IMR-90 (cell line): ENCODE measurements at regions not wholly inside any gene's neighbourhood (a gene's known extent, or its start where the extent isn't known, plus 50 kb on each side); places are given as distances from the start of the nearest gene placed in this dataset.

Experiments used
- ATAC-seq: fragments of 200-7000 bp; cut with Tn5 transposase; 2 replicates; pipeline ENCODE4 v1.9.1; 2020; ENCODE audit warnings: low read depth, mild to moderate bottlenecking, moderate library complexity
- BruUV-seq: library from RNA; stranded (reverse); fragments of 400-500 nt; replicated peaks from 2 replicates; lab custom pipeline; 2021; lab: Mats Ljungman, UMichigan
- CTCF ChIA-PET: fragments of 300-600 bp; formaldehyde crosslinking; extraction: SDS; loops from one replicate; lab custom pipeline; 2021; ENCODE audit warnings: antibody characterized with exemption; lab: Yijun Ruan, JAX
- POLR2A ChIA-PET: fragments of 300-600 bp; sonication (Branson Sonifier 250); formaldehyde crosslinking; loops from one replicate; lab custom pipeline; 2022; ENCODE audit warnings: antibody characterized with exemption; ENCODE audit not compliant: unreplicated experiment; lab: Charles Lee
- DNase-seq: peaks from one replicate; pipeline ENCODE4 v3.0.0; 2013
- H2AFZ ChIP-seq: replicated peaks from 2 replicates; pipeline ENCODE3; 2013; ENCODE audit warnings: low read length, mild to moderate bottlenecking; ENCODE audit not compliant: poor library complexity
- H2AK5ac ChIP-seq: 2 replicates; pipeline ENCODE4 v1.6.1; 2013; ENCODE audit warnings: low read depth, low read length, inconsistent platforms
- H2AK9ac ChIP-seq: replicated peaks from 2 replicates; pipeline ENCODE3; 2013; ENCODE audit warnings: mild to moderate bottlenecking, low read depth, low read length, moderate library complexity; ENCODE audit not compliant: poor library complexity
- H2BK120ac ChIP-seq: 2 replicates; pipeline ENCODE4 v1.6.1; 2013; ENCODE audit warnings: low read depth, low read length, inconsistent platforms
- H2BK15ac ChIP-seq: 3 replicates; pipeline ENCODE4 v1.6.1; 2013; ENCODE audit warnings: low read depth, low read length, inconsistent platforms
- H2BK20ac ChIP-seq: 2 replicates; pipeline ENCODE4 v1.6.1; 2013; ENCODE audit warnings: low read depth, mild to moderate bottlenecking, inconsistent platforms, low read length, moderate library complexity
- H2BK5ac ChIP-seq: 2 replicates; pipeline ENCODE4 v1.6.1; 2013; ENCODE audit warnings: mild to moderate bottlenecking, low read depth, low read length, inconsistent platforms; ENCODE audit not compliant: poor library complexity, severe bottlenecking
- H3K14ac ChIP-seq: replicated peaks from 2 replicates; pipeline ENCODE4 v1.6.1; 2013; ENCODE audit warnings: low read depth, low read length, inconsistent platforms
- H3K18ac ChIP-seq: 2 replicates; pipeline ENCODE4 v1.6.1; 2013; ENCODE audit warnings: low read depth, low read length, control low read depth
- H3K23ac ChIP-seq: 2 replicates; pipeline ENCODE4 v1.6.1; 2013; ENCODE audit warnings: low read depth, low read length, inconsistent platforms
- H3K27ac ChIP-seq: 2 replicates; pipeline ENCODE4 v1.5.1; 2013; ENCODE audit warnings: mild to moderate bottlenecking, control low read depth, low read length; ENCODE audit not compliant: insufficient read depth
- H3K27me3 ChIP-seq: 2 replicates; pipeline ENCODE4 v1.6.1; 2013; ENCODE audit warnings: low read length; ENCODE audit not compliant: control insufficient read depth, insufficient read depth
- H3K36me3 ChIP-seq: 2 replicates; pipeline ENCODE4 v1.6.1; 2013; ENCODE audit warnings: low read length, mixed read lengths; ENCODE audit not compliant: control insufficient read depth, insufficient read depth
- H3K4ac ChIP-seq: 2 replicates; pipeline ENCODE4 v1.6.1; 2013; ENCODE audit warnings: low read depth, low read length, inconsistent platforms
- H3K4me1 ChIP-seq: 2 replicates; pipeline ENCODE4 v1.6.1; 2013; ENCODE audit warnings: low read length, mixed read lengths; ENCODE audit not compliant: control insufficient read depth, insufficient read depth
- H3K4me2 ChIP-seq: 2 replicates; pipeline ENCODE4 v1.6.1; 2013; ENCODE audit warnings: low read depth, mild to moderate bottlenecking, control low read depth, low read length, moderate library complexity
- H3K4me3 ChIP-seq: 2 replicates; pipeline ENCODE4 v1.5.1; 2013; ENCODE audit warnings: low read depth, mild to moderate bottlenecking, control low read depth, low read length, moderate library complexity; ENCODE audit not compliant: insufficient read depth
- H3K56ac ChIP-seq: 2 replicates; pipeline ENCODE4 v1.6.1; 2013; ENCODE audit warnings: low read length, inconsistent platforms; ENCODE audit not compliant: insufficient read depth; ENCODE audit errors: extremely low read depth
- H3K79me1 ChIP-seq, 2 experiments: 2 replicates each; pipeline ENCODE4 v1.6.1; 2013; ENCODE audit warnings: low read length in 2 of 2, inconsistent platforms in 1 of 2, low read depth in 1 of 2
- H3K9ac ChIP-seq: 2 replicates; pipeline ENCODE4 v1.6.1; 2013; ENCODE audit warnings: low read depth, low read length, control low read depth
- H3K9me1 ChIP-seq: 2 replicates; pipeline ENCODE4 v1.6.1; 2013; ENCODE audit warnings: low read length, inconsistent platforms; ENCODE audit not compliant: insufficient read depth
- H3K9me3 ChIP-seq: 2 replicates; pipeline ENCODE4 v1.6.1; 2013; ENCODE audit warnings: low read length; ENCODE audit not compliant: control insufficient read depth, insufficient read depth
- H4K20me1 ChIP-seq: 2 replicates; pipeline ENCODE4 v1.6.1; 2013; ENCODE audit warnings: low read length, inconsistent platforms; ENCODE audit not compliant: insufficient read depth
- H4K5ac ChIP-seq: 2 replicates; pipeline ENCODE4 v1.6.1; 2013; ENCODE audit warnings: mild to moderate bottlenecking, low read depth, low read length, control low read depth
- H4K8ac ChIP-seq, 2 experiments: 2 replicates each; pipeline ENCODE4 v1.6.1; 2013; ENCODE audit warnings: low read depth in 2 of 2, low read length in 2 of 2, control low read depth in 1 of 2, inconsistent platforms in 1 of 2
- H4K91ac ChIP-seq: 2 replicates; pipeline ENCODE4 v1.6.1; 2013; ENCODE audit warnings: low read depth, low read length, inconsistent platforms; ENCODE audit not compliant: insufficient read depth
- CHD1 ChIP-seq: IDR thresholded peaks from 2 replicates; pipeline ENCODE4 v1.6.1; 2012; ENCODE audit warnings: low read depth, low read length, improper control_type of control experiment
- ELK1 ChIP-seq: fragments of 150-350 bp; IDR thresholded peaks from 2 replicates; pipeline ENCODE4 v1.6.1; 2016; ENCODE audit warnings: low read depth, mild to moderate bottlenecking, low read length, moderate library complexity, borderline replicate concordance
- FOS ChIP-seq: fragments of 150-350 bp; IDR thresholded peaks from 2 replicates; pipeline ENCODE4 v1.6.1; 2016; ENCODE audit warnings: low read depth, low read length
- MAFK ChIP-seq: IDR thresholded peaks from 2 replicates; pipeline ENCODE4 v1.6.1; 2012; ENCODE audit warnings: low read depth, low read length, improper control_type of control experiment
- POLR2A ChIP-seq: IDR thresholded peaks from 2 replicates; pipeline ENCODE4 v1.6.1; 2012; ENCODE audit warnings: mild to moderate bottlenecking, low read depth, low read length
- dilution Hi-C: fragments of 300-500 bp; cut with HindIII; formaldehyde crosslinking; loops from one replicate; pipeline ENCODE4 v1.14.3; 2018; ENCODE audit warnings: low sequenced_read_pairs; ENCODE audit not compliant: unreplicated experiment
- in situ Hi-C: fragments of 300-500 bp; cut with MboI; formaldehyde crosslinking; loops from 3 replicates; pipeline ENCODE4 v1.14.3; 2019; ENCODE audit warnings: low sequenced_read_pairs, inconsistent platforms, mixed read lengths
- intact Hi-C: fragments of 100-400 bp; cut with micrococcal nuclease; formaldehyde crosslinking; loops from 2 replicates; pipeline ENCODE4 v1.10.0; 2022

GRCh38 chr16:64312292-64312691 lies 809.6 kb downstream of the CDH11 start:
- no peaks in the 10 kb centered on the region for H3K36me3 ChIP-seq
- no peak overlapping the region for H2BK5ac ChIP-seq
- no peak overlapping the region for H3K23ac ChIP-seq
- H4K5ac ChIP-seq, result no peak overlapping the region
- in situ Hi-C loops (no loop called here), intact Hi-C loops (no loop called here), dilution Hi-C loops (no loop called here)
- no peaks in the 10 kb centered on the region for H4K20me1 ChIP-seq
- no peak overlapping the region for H3K4ac ChIP-seq
- H3K4me3 ChIP-seq, result no peak overlapping the region
- H4K8ac ChIP-seq, result no peak overlapping the region
- no peak overlapping the region for H2AFZ ChIP-seq
- H4K91ac ChIP-seq, result no peak overlapping the region
- no peak overlapping the region for H3K4me2 ChIP-seq
- H2BK20ac ChIP-seq, result no peak overlapping the region
- no peak overlapping the region for H3K18ac ChIP-seq
- no peaks in the 10 kb centered on the region for H3K79me1 ChIP-seq
- H3K9me1 ChIP-seq, result no peaks in the 10 kb centered on the region
- H2AK9ac ChIP-seq, result no peak overlapping the region
- POLR2A ChIA-PET, result no interaction called here
- no peaks in the 10 kb centered on the region for H3K4me1 ChIP-seq
- no peak overlapping the region for H2BK15ac ChIP-seq
- peaks cover 2% of the 10 kb centered on the region for H3K27me3 ChIP-seq
- no peaks in the 10 kb centered on the region for H3K9me3 ChIP-seq
- no peak overlapping the region for H2AK5ac ChIP-seq
- TF ChIP-seq ELK1, result no peak
- TF ChIP-seq CHD1, result no peak
- peak; percentile 44; the same call in 1 of the 2 replicates for TF ChIP-seq MAFK
- no peak for TF ChIP-seq POLR2A
- TF ChIP-seq FOS, result no peak
- H3K9ac ChIP-seq, result no peak overlapping the region
- no peak overlapping the region for H3K14ac ChIP-seq
- H3K56ac ChIP-seq, result no peak overlapping the region
- no TSS peak for BruUV-seq
- CTCF ChIA-PET, result no interaction called here
- no peak overlapping the region for H3K27ac ChIP-seq
- H2BK120ac ChIP-seq, result no peak overlapping the region
- ATAC-seq (no peak), DNase-seq (no peak)
